ENCODE measurements at regions not wholly inside any gene's neighbourhood (a gene's known extent, or its start where the extent isn't known, plus 50 kb on each side); places are given as distances from the start of the nearest gene placed in this dataset.

DNA sequence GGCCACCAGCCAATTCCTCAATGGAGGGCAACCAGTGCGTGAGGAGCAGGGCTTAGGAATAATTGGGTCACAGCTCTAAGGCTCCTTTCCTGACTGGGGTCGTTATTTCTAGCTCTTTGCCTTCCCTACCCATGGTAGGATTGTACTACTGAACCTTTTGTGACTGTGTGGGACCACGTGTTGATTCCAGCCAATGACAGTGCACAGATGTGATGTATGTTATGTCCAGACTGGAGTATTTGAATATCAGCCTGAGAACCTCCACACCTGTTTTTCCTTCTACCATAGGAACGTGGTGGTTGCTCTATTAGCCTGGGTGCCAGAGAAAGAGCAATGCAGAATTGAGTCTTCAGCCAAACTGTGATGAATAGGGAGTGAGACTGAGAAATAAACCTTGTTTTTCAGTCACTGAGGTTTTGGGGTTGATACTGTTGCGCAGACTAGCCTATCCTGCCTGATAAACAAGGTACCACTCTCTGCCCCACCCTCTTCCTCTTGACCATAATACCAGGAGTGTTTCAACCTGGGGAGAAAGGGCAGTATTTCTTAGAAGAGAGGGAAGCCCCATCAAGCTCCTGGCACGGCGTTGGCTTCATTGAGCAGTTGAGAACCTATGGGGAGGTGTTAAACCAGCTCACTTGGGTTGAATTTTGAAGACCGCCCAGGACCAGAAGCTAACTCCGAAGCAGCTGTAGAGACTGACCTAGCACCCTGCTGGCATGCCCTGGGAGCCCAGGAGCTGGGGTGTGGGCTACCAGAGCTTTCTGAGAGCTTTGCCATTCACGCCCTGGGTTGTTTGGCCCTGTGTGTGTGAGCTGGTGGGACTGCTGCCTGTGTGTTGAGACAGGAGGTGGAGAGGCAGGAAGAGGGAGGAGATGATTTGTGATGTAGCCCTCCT lies 105.5 kb upstream of the BACH2 start:
- Histone ChIP-seq H3K4me1 (no peaks in the 10 kb centered on the region), H3K27me3 (peaks cover 0 to 17% (median 0%) of the 10 kb centered on the region in 4 donors), H3K4me3 (no peak overlapping the region), H3K9me3 (no peaks in the 10 kb centered on the region), H3K36me3 (no peaks in the 10 kb centered on the region), H3K27ac (no peak overlapping the region)
- intact Hi-C loops (cut with DNase I), result no loop called here
- TF ChIP-seq, protein P1, sequence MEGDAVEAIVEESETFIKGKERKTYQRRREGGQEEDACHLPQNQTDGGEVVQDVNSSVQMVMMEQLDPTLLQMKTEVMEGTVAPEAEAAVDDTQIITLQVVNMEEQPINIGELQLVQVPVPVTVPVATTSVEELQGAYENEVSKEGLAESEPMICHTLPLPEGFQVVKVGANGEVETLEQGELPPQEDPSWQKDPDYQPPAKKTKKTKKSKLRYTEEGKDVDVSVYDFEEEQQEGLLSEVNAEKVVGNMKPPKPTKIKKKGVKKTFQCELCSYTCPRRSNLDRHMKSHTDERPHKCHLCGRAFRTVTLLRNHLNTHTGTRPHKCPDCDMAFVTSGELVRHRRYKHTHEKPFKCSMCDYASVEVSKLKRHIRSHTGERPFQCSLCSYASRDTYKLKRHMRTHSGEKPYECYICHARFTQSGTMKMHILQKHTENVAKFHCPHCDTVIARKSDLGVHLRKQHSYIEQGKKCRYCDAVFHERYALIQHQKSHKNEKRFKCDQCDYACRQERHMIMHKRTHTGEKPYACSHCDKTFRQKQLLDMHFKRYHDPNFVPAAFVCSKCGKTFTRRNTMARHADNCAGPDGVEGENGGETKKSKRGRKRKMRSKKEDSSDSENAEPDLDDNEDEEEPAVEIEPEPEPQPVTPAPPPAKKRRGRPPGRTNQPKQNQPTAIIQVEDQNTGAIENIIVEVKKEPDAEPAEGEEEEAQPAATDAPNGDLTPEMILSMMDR (IDR thresholded peaks at IDR 0.05), result no peak
- TF ChIP-seq POLR2A (IDR thresholded peaks at IDR 0.05), result no peak
- DNase-seq, result no peak
- 76 to 79% methylated on average over 9 of the region's 10 CpGs for WGBS, 2 donors

DNA sequence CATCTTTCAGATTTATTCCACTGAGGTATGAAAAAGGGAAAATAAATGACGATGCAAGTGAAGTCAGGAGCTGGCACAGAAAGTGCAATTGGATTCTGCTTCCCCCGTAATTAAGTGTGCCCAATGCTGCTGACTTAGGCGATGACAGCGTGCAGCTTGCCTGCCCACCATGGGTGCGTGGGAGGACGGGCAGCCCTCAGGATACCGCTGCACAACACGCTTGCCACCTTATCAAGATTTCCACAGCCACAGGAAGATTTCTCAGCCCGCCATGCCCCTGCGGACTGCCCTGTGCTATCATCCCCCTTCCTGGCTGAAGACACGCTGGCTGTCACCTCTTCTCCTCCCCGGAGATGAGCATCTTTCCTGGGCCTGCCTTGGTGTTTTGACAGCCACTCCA lies 103.3 kb upstream of the BACH2 start:
- 90% methylated on average over 11 to 12 of the region's 12 CpGs for WGBS, 2 donors
- no peaks in the 10 kb centered on the region for H3K4me1 ChIP-seq
- H3K27ac ChIP-seq, result no peak overlapping the region
- H3K36me3 ChIP-seq, result no peaks in the 10 kb centered on the region
- H3K4me3 ChIP-seq, result no peak overlapping the region
- TF ChIP-seq, protein P1 (IDR thresholded peaks at IDR 0.05), result no peak
- no peak for TF ChIP-seq POLR2A (IDR thresholded peaks at IDR 0.05)
- peaks cover 0 to 17% (median 0%) of the 10 kb centered on the region in 4 donors for H3K27me3 ChIP-seq
- DNase-seq, result no peak
- intact Hi-C loops (cut with DNase I), result loop anchor here (10.0 kb wide), 1 partner anchor 465 kb away; no protein-coding TSS in a partner anchor
- no peaks in the 10 kb centered on the region for H3K9me3 ChIP-seq

DNA sequence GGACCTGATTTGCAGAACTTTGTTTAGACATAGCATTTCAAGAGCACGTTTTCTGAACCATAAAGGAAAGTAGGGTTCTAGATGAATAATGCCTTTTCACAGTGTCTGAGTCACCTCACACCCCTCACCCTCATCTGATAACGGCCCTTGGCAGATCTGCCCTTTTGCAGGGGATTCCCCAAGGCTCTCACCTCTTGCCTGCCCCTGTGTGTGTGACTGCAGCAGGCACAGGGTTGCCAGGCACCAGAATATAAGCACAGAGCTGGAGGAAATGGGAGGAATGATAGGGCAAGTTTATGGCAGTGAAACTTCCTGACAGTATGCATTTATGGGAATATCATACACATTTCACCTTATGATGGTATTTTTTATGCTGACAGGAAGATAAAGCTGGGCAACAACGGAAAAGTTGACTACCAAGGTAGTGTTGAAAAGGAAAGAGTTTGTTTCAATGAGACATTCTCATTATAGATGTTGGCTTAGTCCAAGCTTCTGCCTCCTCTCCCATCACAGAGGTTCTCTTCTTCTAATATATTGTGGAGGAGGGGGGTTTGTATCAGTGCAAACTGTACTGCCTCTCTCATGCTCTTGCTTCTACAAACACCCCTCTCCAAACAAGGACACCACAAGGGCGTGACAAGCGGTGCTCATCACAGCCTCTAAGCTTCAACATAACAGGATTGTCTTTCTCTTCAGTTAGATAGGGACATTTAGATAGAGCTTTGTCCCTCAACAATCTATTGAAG lies 101.5 kb upstream of the BACH2 start:
- Histone ChIP-seq H3K27me3 (peaks cover 0 to 22% (median 0%) of the 10 kb centered on the region in 4 donors), H3K27ac (no peak overlapping the region), H3K4me3 (no peak overlapping the region), H3K36me3 (no peaks in the 10 kb centered on the region), H3K9me3 (no peaks in the 10 kb centered on the region), H3K4me1 (no peaks in the 10 kb centered on the region)
- intact Hi-C loops (cut with DNase I), result loop anchor here (10.0 kb wide), 1 partner anchor 463 kb away; no protein-coding TSS in a partner anchor
- WGBS, 2 donors, result 52 to 54% methylated on average over 5 of the region's 5 CpGs
- TF ChIP-seq POLR2A (IDR thresholded peaks at IDR 0.05), result no peak
- TF ChIP-seq, protein P1 (IDR thresholded peaks at IDR 0.05), result no peak
- no peak for DNase-seq

DNA sequence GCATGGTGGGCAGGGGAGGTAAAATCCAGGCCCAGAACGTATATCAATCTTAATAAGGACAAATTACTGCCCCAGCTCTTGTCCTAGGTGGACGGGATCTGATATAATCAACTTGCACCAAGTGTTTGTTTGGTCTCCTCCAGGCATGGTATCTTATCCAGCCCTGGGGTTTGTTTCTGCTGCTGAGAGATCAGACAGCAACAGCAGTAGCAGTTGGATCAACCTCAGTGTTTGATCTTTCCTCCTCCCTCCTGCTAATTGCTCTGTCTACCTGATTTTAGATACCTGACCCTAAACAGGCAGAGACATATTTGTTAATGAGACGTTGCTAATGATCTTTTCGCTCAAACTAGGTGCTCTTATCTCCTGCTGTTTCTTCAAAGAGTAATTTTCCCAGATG lies 100.4 kb upstream of the BACH2 start:
- H3K27ac ChIP-seq, result no peak overlapping the region
- no peaks in the 10 kb centered on the region for H3K36me3 ChIP-seq
- H3K27me3 ChIP-seq, result peaks cover 0 to 14% (median 0%) of the 10 kb centered on the region in 4 donors
- no peak overlapping the region for H3K4me3 ChIP-seq
- TF ChIP-seq, protein P1 (IDR thresholded peaks at IDR 0.05), result no peak
- TF ChIP-seq POLR2A (IDR thresholded peaks at IDR 0.05), result no peak
- H3K9me3 ChIP-seq, result no peaks in the 10 kb centered on the region
- H3K4me1 ChIP-seq, result no peaks in the 10 kb centered on the region
- intact Hi-C loops (cut with DNase I), result loop anchor here (10.0 kb wide), 1 partner anchor 462 kb away; no protein-coding TSS in a partner anchor
- 87 to 89% methylated on average over 4 of the region's 4 CpGs for WGBS, 2 donors
- no peak for DNase-seq
